KMS-11 (cell line): ENCODE measurements at regions not wholly inside any gene's neighbourhood (a gene's known extent, or its start where the extent isn't known, plus 50 kb on each side); places are given as distances from the start of the nearest gene placed in this dataset.

Source experiments
- H2AFZ ChIP-seq: fragments of 200-600 bp; sonication (generic); 2 replicates; pipeline ENCODE4 v1.6.1; 2016; ENCODE audit warnings: antibody characterized with exemption, mixed run types, low read depth
- H3K27ac ChIP-seq: fragments of 200-600 bp; sonication (generic); 2 replicates; pipeline ENCODE4 v1.6.1; 2016; ENCODE audit warnings: mild to moderate bottlenecking, mixed run types
- H3K27me3 ChIP-seq: fragments of 200-600 bp; sonication (generic); 2 replicates; pipeline ENCODE4 v1.6.1; 2017; ENCODE audit warnings: mild to moderate bottlenecking, low read depth, mixed run types, moderate library complexity; ENCODE audit not compliant: insufficient read depth
- H3K36me3 ChIP-seq: fragments of 200-600 bp; sonication (generic); 2 replicates; pipeline ENCODE4 v1.6.1; 2017; ENCODE audit warnings: mild to moderate bottlenecking, mixed run types; ENCODE audit not compliant: insufficient read depth
- H3K4me1 ChIP-seq: fragments of 200-600 bp; sonication (generic); 2 replicates; pipeline ENCODE4 v1.6.1; 2016; ENCODE audit warnings: mild to moderate bottlenecking, low read depth, mixed run types; ENCODE audit not compliant: poor library complexity, severe bottlenecking
- H3K4me2 ChIP-seq: fragments of 200-600 bp; sonication (generic); 2 replicates; pipeline ENCODE4 v1.7.0; 2016; ENCODE audit warnings: mild to moderate bottlenecking, mixed run types
- H3K4me3 ChIP-seq: fragments of 200-600 bp; sonication (generic); IDR thresholded peaks from 2 replicates; pipeline ENCODE4 v1.6.1; 2017; ENCODE audit warnings: low read depth, low read length, mixed read lengths; ENCODE audit not compliant: insufficient read depth
- H3K79me2 ChIP-seq: fragments of 200-600 bp; sonication (generic); 2 replicates; pipeline ENCODE4 v1.6.1; 2016; ENCODE audit warnings: low read depth, mixed run types; ENCODE audit not compliant: insufficient read depth
- H3K9ac ChIP-seq: fragments of 200-600 bp; sonication (generic); 2 replicates; pipeline ENCODE4 v1.6.1; 2016; ENCODE audit warnings: mild to moderate bottlenecking, mixed run types
- H4K20me1 ChIP-seq: fragments of 200-600 bp; sonication (generic); 2 replicates; pipeline ENCODE4 v1.6.1; 2016; ENCODE audit warnings: mild to moderate bottlenecking, mixed run types; ENCODE audit not compliant: insufficient read depth
- CTCF ChIP-seq: fragments of 200-600 bp; sonication (generic); conservative IDR thresholded peaks from 2 replicates; pipeline ENCODE4 v1.6.1; 2017; ENCODE audit warnings: low read depth, mild to moderate bottlenecking, antibody characterized with exemption, low read length, moderate library complexity, mixed read lengths

- Histone ChIP-seq H3K27me3 (no peaks in the 10 kb centered on the region), H3K4me2 (no peak overlapping the region), H3K79me2 (no peaks in the 10 kb centered on the region), H3K9ac (no peak overlapping the region), H3K27ac (no peak overlapping the region), H3K4me3 (no peak overlapping the region), H4K20me1 (no peaks in the 10 kb centered on the region), H3K4me1 (no peaks in the 10 kb centered on the region), H2AFZ (no peak overlapping the region), H3K36me3 (no peaks in the 10 kb centered on the region)
- TF ChIP-seq CTCF: no peak
Observed at GRCh38 chr5:89030798-89031197, 147.8 kb upstream of the MEF2C start.

GRCh38 chr5:89028595-89029285 is 145.8 kb upstream of the MEF2C start:
- no peak overlapping the region for H3K27ac ChIP-seq
- H2AFZ ChIP-seq: no peak overlapping the region
- no peak for TF ChIP-seq CTCF
- H3K4me3 ChIP-seq: no peak overlapping the region
- H3K4me1 ChIP-seq: no peaks in the 10 kb centered on the region
- no peaks in the 10 kb centered on the region for H3K79me2 ChIP-seq
- no peaks in the 10 kb centered on the region for H3K27me3 ChIP-seq
- H3K9ac ChIP-seq: no peak overlapping the region
- no peaks in the 10 kb centered on the region for H3K36me3 ChIP-seq
- no peak overlapping the region for H3K4me2 ChIP-seq
- H4K20me1 ChIP-seq: no peaks in the 10 kb centered on the region

GRCh38 chr5:89024045-89024444 is 141.1 kb upstream of the MEF2C start:
- Histone ChIP-seq H3K4me1 (no peaks in the 10 kb centered on the region), H3K4me2 (no peak overlapping the region), H4K20me1 (no peaks in the 10 kb centered on the region), H2AFZ (no peak overlapping the region), H3K36me3 (no peaks in the 10 kb centered on the region), H3K9ac (no peak overlapping the region), H3K27me3 (no peaks in the 10 kb centered on the region), H3K79me2 (no peaks in the 10 kb centered on the region), H3K27ac (no peak overlapping the region), H3K4me3 (no peak overlapping the region)
- TF ChIP-seq CTCF: no peak

- Histone ChIP-seq H3K27ac (no peak overlapping the region), H3K36me3 (no peaks in the 10 kb centered on the region), H3K27me3 (no peaks in the 10 kb centered on the region), H3K9ac (no peak overlapping the region), H2AFZ (no peak overlapping the region; the same call in 1 of the 2 replicates), H3K4me1 (no peaks in the 10 kb centered on the region), H3K4me2 (no peak overlapping the region), H4K20me1 (no peaks in the 10 kb centered on the region), H3K79me2 (no peaks in the 10 kb centered on the region), H3K4me3 (no peak overlapping the region)
- TF ChIP-seq CTCF: no peak
Observed at GRCh38 chr5:89020926-89021610, 138.1 kb upstream of the MEF2C start.
